Stimulated activated CD4-positive, alpha-beta T cell treated with anti-CD3 and anti-CD28 coated beads, Interleukin-4, amount 100 ng/mL, for 48 hours (primary cell): ENCODE measurements at regions not wholly inside any gene's neighbourhood (a gene's known extent, or its start where the extent isn't known, plus 50 kb on each side); places are given as distances from the start of the nearest gene placed in this dataset.
"Not testable (repeated sequence)": the region's sequence is repeated elsewhere in the genome, so short reads cannot be mapped to it uniquely, and the experiment has no call there.

Experiments used
- DNase-seq, 2 donors: peaks; one replicate each; pipeline ENCODE4 v3.0.0-alpha.2; 2020; ENCODE audit warnings: low read depth in 2 of 2

DNA sequence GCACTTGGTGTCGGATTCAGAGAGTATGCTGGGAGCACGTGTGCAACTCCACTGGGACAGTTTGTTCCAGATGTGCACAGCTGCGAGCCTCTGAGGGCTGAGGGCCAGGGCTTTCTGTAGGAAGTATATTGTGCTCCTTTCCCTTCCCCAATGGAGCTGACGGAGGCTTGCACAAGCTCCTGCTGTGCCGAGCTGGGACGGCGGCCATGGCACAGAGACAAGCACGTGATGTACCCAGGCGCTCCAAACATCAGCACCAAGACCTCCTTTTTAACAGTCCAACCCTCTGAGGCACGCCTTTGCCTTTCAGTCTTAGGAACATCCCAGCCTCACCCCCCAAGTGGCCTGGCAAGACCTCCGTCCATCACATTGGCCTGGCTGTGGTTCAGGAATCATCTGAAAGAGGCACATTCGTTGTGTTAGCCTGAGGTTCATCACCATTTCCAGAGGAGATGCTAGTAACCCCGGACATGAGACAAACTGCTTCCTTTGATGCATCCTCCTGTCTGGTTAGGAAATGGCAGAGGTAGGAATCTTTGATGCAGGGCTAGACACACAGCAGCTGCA, 339.2 kb upstream of the KAZN start:
- DNase-seq = no peak

DNA sequence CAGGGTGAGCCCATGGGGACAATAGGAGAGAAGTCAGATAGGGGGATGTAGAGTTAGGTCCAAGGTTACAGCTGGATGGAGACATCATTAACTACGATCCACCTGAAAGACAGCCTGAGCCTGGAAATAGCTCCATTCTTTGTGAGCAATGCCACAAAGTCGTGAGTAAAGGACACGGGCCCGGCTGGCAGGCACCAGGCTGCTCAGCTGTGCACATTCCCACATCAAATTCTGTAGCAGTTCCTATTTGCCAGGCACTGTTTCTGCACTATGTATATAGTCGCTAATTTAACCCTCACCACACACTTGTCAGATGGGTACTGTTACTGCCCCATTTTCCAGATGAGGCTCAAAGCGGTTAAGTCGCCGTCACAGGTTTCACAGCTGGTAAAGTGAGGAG, 338.0 kb upstream of the KAZN start:
- no peak for DNase-seq

DNA sequence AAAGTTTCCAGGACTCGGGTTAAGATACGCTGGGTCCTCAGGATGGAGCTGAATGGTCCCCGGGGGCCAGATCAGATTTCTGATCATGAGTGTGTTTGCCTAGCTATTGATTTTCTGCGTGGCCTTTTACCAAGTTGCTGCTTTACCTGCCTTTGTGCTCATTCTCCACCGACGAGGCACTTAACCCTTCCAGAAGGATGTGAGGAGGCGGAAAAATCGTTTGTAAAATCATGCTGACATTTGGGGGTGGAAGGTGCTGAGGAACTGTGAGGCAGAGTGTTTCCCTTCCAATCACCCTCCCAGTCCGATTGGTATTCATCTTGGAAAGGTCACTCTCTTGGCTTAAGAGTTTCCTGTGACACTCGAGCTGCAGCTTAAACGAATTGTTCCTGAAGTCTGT, 337.1 kb upstream of the KAZN start:
- no peak for DNase-seq

DNA sequence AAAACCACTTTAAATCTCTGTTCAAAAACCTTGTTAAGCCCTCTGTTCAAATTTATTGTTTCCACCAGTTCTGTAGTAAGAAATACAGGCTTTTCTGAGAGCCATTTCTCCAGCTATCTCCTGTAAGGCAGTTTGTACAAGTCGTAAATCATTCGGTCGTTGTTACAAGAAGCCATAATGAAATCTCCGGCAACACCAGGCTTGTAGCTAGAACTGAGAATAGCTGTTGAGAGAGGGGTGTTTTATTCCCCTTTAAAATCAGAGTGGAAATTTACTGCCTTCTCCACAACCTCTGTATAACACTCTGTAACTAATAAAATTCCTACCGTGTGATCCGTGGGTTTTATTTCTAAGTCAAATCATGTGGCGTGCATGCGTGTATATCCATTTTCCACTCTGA, 335.8 kb upstream of the KAZN start:
- no peak for DNase-seq

DNA sequence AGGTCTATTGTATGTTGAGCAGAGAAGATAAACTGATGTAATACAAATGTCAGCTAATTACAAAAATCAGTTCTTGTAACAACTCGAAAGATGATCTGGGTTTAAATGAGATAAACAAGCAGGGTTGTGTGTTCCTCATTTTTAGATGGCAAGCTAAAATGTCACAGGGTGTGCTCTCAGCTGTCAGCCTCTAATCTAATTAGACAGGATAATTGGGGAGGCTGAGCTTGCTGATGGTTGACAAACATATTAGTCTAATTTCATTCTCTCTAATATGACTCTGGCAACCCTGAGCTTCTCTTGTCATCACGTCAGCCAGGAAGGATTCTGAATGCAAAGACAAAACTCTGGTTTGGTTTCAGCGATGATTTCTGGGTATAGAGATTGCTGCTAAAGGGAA, 335.3 kb upstream of the KAZN start:
- no peak for DNase-seq

DNA sequence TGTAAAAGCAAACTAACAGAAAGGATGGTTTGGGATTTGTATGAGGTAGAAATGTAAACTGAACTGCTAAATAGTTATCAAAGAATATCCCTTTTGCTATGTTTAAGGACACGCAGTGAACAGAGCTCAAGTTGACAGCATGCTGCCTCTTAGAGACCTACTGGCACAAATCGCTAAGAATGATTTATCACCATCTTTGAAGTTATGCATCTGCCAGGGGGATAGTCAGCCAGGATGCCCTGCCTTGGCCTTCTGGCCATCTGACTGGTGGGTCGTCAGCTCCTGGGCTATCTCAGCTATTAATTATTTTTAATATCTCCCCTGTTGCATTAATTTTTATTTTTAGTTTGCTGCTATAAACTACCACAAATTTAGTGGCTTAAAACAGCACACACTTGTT, 334.8 kb upstream of the KAZN start:
- DNase-seq = no peak

DNA sequence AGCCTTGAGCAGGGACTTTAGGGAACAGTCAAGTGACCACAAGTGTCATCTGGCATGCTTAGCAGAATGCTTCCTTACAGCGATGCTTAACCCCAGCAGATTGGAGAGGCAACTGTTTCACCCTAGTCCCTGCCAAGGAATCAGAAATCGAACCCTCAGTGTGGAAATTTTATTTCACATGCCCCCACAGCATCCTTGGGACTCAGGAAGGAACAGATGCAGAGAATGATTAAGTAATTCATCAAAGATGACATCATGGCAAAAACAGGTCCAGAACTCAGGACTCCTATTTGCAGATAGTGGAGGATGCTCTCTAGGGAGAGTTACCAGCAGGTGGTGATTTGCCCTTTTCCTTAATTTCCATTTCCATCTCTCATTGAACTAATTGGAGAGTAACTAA, 333.0 kb upstream of the KAZN start:
- DNase-seq = no peak

DNA sequence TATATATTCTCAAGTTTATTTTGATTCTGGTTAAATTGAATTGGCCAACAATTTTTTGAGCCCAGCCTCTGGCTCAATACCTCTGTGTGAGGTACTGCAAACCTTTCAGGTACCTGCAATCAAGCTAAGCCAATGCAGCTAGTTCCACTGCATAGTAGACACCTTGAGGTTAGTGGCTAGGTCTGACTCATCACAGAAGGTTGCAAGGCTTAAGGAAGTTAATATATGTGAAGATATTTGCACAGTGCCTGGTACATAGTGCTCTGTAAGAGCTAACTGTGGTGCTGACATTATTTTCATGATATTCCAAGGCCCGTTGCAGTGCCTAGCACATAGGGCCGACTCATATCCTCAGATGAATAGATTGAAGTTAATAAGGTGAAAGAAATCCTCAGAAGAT, 330.5 kb upstream of the KAZN start:
- no peak for DNase-seq

DNA sequence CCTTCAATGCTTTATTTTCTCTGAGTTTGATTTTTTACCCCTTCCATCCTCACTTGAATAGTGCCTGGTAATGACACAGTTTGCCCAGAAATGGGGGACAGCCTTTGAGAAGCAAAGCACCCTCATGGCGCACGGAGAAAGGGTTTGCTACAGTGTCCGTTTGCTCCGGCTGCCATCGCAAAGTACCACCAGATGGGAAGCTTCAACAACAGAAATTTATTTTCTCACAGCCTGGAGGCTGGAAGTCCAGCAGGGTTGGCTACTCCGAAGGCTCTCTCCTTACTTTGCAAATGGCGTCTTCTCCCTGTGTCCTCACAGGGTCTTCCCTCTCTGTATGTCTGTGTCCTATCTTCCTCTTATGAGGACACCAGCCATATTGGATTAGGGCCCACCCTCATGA, 327.7 kb upstream of the KAZN start:
- DNase-seq = no peak

DNA sequence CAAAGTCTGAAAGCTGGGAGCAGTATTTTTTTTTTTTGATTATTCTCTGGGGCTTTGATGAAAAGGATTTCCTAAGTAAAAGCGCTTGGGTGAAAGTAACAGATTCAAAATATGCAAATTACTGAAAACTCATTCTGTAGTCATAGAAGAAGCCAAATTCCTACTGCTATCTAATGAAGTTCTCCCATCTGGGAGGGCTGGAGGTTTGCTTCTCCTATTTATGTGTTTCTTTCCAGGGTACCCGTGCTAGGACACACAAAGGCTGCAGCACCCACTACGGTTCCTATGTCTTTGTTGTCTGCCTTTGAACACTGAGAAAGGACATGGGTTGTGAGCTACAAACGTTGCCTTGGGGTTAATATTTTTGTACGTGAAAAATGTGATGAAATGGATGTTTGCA, 324.7 kb upstream of the KAZN start:
- DNase-seq = no peak

DNA sequence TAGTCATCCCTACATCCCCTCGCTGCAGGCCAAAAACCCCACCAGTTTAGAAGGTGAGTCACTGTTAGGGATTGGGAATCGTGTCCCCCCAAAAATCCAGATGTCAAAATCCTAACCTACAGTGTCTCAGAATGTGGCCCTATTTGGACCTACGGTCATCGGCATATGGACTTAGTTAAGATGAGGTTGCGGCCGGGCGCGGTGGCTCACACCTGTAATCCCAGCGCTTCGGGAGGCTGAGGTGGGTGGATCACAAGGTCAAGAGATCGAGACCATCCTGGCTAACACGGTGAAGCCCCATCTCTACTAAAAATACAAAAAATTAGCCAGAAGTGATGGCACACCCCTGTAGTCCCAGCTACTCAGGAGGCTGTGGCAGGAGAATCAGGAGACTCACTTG, 318.6 kb upstream of the KAZN start:
- DNase-seq = not testable (repeated sequence)

DNA sequence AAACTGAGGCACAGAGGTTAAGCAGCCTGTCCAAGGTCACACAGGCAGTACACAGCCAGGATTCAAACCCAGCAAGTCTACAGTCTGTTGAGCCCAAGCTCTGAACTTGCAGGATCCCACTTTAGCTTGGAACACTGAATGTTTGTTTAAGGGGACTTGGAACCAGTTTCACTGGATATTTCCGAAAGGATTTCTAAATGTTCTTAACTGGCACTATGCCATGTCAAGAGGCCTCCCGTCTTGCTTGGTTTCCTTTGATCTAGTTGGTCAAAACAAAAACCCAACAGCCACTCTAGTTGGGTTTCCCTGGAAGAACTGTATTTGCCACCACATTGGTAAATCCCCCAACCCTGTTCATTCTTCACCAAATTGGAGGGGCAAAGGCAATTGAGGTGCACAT, 317.6 kb upstream of the KAZN start:
- no peak for DNase-seq

DNA sequence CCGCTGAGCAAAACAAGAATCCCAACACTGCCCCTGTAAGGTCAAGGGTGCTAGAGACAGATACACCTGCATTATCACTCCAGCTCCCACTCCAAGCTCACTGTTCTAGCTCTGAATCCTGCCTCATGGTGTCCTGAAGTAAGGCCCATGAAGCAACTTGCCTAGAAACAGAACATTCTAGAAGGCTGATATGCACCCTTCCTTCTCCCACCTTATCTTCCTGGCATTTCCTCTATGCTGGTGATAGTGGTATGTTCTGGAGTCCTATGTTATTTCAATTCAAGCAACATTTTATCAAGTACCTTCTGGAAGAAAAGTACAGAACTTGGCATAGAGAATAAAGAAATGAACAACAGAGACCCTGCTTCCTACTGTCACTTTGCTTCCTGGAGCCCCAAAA, 317.1 kb upstream of the KAZN start:
- DNase-seq = no peak

DNA sequence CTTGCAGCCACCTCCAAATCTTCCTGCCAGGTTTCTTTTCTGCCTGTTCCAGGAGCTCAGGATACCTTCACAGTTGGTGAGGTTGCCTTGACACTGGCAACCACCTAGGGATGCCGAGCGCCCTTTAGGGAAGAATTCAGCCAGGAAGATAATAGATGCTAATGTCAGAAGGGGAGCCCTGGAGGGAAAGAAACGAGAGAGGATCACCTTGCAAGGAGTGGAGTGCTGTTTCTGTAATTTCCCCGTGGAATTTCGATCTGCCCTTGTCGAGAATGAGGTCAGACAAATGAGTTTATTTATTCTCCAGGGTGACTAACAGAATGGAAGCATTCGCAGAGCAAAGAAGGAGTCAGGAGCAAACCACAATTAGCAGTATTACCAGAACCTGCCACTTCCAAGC, 315.8 kb upstream of the KAZN start:
- no peak for DNase-seq

DNA sequence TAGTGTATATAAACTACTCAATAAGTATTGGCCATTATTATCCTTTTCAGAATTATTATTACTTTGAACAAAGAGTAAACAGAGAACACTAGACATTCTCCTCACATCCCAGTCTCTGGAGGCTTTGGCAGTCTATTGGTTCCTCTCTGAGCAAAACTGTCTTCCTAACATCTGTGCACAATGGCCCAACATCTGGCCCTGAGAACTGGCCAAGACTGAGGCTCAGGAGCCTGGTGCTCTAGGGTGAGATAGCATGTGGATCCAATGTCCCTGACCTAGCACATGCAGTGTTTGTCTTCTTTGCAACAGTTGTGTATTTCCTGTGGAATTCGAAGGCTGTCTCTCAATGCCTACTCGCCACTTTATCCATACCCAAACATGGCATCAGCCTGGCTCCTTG, 313.2 kb upstream of the KAZN start:
- no peak for DNase-seq

DNA sequence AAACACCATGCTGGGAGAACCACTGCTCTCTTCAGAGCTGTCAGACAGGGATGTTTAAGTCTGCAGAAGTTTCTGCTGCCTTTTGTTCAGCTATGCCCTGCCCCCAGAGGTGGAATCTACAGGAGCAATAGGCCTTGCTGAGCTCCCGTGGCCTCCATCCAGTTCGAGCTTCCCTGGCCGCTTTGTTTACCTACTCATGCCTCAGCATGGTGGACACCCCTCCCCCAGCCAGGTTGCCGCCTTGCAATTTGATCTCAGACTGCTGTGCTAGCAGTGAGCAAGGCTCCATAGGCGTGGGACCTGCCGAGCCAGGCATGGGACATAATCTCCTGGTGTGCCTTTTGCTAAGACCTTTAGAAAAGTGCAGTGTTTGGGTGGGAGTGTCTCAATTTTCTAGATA, 307.3 kb upstream of the KAZN start:
- not testable (repeated sequence) for DNase-seq

DNA sequence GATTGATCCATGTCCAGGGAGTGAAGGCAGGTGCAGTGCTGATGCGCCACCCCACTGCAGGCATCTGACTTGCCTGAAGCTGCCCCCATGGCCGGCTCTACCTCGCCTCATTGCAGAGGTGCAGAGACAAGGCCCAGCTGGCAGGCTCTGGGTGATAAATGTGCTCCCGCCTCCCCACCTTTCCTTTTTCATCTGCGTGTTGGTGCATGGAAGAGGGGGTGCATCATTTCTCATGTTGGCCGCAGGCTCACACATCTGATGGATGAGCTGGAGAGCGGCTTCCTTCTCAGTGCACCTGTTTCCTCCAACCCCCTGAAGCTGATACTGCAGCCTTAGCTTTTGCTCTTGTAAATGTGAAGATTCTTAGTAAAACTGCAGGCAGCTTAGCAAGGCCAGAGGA, 306.0 kb upstream of the KAZN start:
- DNase-seq = no peak

DNA sequence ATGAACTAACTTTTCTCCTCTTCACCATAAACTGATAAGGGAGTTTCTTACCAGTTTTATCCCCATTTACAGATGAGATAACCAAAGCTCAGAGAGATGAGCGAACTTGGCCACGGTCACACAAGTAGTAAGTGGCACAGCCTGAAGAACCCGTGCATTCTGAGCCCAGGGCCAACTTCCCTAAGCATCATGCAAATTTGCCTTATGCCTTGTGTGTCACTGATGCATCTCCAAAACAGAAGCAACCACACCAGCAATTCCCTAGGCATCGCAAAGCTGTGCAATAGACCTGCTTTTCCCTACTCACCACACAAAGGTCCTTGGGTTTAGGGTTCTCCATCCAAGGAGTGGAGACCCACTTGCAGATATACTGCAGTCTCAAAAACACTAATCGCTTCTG, 304.5 kb upstream of the KAZN start:
- no peak for DNase-seq

DNA sequence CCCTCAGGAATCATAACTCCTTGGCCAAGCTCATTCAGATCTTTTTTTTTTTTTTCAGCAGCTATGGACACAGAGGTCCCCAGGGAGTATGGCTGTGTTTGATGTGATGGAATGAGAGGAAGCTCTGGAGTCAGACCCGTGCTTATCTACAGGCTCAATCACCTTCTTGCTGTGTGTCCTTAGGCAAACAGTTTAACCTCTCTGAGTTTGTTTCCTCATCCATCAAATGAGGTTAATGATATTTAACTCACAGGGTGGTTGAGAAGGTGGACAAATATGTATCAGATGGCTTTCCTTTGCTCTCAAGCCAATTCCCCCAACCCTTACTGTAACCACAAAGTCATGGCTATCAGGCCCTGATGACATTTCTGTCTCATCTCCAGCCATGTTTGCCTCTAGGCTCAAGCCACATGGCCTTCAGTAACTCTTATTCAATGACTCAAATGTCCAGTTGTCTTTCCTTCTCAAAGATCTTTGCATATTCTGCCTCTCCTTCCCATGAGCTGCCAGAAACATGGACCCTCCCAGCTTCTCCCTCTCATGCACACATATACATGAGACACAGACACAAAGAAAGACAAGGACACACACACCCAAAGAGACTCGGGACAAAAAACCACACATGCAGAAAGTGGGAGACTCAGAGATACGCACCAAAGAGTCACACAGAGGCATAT, 303.5 kb upstream of the KAZN start:
- DNase-seq = no peak

DNA sequence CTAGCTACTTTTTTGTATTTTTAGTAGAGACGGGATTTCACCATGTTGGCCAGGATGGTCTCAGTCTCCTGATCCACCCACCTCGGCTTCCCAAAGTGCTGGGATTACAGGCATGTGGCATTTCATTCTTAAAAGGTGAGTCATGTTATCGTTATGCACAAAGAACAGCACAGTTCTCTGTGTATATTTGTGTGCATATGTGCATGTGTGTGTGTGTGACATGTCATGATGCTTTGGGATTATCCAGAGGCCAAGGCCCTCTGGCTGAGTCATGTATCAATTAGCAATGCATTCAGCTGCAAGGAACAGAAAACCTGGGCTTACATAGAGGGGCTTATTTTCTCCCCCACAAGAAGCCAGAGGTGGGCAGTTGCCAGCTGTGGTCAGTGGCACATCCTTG, 301.7 kb upstream of the KAZN start:
- no peak for DNase-seq

DNA sequence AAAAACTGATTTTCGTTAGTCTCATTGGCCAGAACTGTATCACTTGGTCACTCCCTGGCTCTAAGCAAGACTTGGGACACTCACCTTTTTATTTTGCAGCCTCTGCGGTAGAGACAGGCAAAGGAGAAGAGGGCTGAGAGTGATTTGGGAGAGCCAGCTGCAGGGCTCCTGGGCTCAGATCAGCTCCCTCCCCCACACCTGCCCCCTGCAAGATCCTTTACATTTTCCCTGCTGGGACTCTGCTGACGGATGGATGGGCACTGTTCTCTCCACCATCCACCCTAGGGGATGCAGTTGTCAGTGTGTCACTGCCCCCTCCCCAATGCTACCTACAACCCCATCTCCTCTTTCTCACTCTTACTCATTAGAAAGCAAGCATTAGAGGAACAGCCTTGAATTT, 301.1 kb upstream of the KAZN start:
- DNase-seq = no peak

DNA sequence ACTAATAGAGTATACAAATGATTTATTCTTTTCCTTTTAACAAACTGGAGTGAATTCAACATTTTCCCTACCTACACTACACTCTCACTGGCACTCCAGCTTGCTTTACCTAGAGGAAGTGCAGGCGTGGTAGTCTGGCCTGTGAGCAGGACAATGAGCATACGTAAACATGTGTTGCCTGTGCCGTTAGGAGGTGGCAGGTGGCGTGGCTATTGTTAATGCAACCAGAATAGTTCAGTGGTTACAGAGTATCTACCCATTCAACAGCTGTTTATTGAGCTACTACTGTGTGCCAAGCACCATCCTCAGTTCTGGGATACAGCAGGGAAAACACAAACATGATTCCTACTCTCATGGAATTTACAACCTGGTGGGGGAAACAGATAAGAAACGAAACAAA, 299.7 kb upstream of the KAZN start:
- DNase-seq = no peak

DNA sequence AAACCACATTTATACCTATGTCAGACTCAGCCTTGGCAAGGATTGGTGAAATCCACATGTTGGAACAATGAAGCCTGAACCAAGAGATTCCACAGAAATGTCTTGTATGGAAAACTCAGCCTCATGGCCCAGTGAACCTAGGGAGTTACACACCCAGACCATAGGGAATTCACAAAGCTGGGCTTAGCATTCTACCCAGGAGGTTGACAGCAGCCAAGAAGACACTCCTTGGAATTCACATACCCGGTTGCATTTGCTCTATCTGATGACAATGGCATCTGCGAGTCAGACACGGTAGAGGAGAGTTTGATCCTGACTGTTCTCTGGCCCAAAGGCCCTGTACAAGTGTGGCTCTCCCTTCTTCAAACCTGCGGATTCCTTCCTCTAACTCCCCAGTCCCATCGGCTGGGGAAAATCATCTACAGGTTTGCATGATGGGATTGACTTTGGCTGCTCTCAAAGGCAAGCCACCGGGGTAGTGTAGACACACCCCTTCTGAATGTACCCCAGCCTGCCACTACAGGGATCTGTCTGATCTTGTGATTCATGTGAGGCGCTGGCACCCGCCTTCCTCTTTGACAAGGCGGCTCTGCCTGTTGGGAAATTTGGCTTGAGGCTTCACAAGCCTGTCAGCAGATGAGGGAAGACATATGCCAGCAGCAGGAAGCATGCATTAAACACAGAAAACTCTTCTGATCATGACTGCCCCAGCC, 297.3 kb upstream of the KAZN start:
- no peak for DNase-seq

DNA sequence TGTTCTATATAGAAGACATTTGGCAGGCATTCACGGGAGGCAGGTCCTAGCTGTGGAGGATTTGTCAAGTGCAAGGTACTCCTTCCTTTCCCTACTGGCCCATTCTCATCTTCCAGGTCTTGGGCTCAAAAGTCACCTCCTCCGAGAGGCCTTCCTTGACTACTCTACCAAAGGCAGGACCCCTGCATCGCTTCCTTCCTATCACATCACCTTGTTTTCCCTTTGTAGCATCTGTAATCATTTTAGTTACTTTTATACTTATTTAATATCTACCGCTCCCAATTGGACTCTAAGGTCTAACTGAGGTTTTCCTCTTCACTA, 296.8 kb upstream of the KAZN start:
- DNase-seq = no peak
